NCI-H2029 treated with DMSO at 0.1 percent for 48 hours (cell line): ENCODE measurements at regions not wholly inside any gene's neighbourhood (a gene's known extent, or its start where the extent isn't known, plus 50 kb on each side); places are given as distances from the start of the nearest gene placed in this dataset.

ENCODE experiments used
- DNase-seq: peaks from one replicate; lab custom pipeline; 2025; lab: John Stamatoyannopoulos, UW

GRCh38 chr17:73929860-73930430, 273.5 kb upstream of the RPL38 start:
- no peak for DNase-seq

GRCh38 chr17:73932216-73932749, 271.2 kb upstream of the RPL38 start:
- DNase-seq = no peak

- DNase-seq = no peak
Measured at GRCh38 chr17:73933164-73933766, 270.2 kb upstream of the RPL38 start.

GRCh38 chr17:73933871-73934270, 269.6 kb upstream of the RPL38 start:
- no peak for DNase-seq

GRCh38 chr17:73934696-73935095, 268.8 kb upstream of the RPL38 start:
- DNase-seq = no peak

- no peak for DNase-seq
Measured at GRCh38 chr17:73936908-73937627, 266.4 kb upstream of the RPL38 start.

- DNase-seq = no peak
Measured at GRCh38 chr17:73938706-73939105, 264.8 kb upstream of the RPL38 start.

GRCh38 chr17:73939806-73940205, 263.7 kb upstream of the RPL38 start:
- no peak for DNase-seq

GRCh38 chr17:73940511-73940910, 263.0 kb upstream of the RPL38 start:
- DNase-seq = no peak

GRCh38 chr17:73941919-73942530, 261.5 kb upstream of the RPL38 start:
- DNase-seq = no peak

GRCh38 chr17:73942703-73943415, 260.6 kb upstream of the RPL38 start:
- DNase-seq = no peak

GRCh38 chr17:73943416-73944110, 259.9 kb upstream of the RPL38 start:
- DNase-seq = no peak

GRCh38 chr17:73944366-73944765, 259.1 kb upstream of the RPL38 start:
- no peak for DNase-seq

GRCh38 chr17:73947281-73947965, 256.1 kb upstream of the RPL38 start:
- no peak for DNase-seq

GRCh38 chr17:73947966-73948355, 255.5 kb upstream of the RPL38 start:
- DNase-seq = no peak

- DNase-seq = no peak
Measured at GRCh38 chr17:73949903-73950592, 253.4 kb upstream of the RPL38 start.

GRCh38 chr17:73950593-73950914, 252.9 kb upstream of the RPL38 start:
- DNase-seq = no peak

GRCh38 chr17:73952082-73952479, 251.4 kb upstream of the RPL38 start:
- no peak for DNase-seq

GRCh38 chr17:73952480-73953205, 250.8 kb upstream of the RPL38 start:
- DNase-seq = no peak
